Natural killer cell (primary cell): ENCODE measurements at regions not wholly inside any gene's neighbourhood (a gene's known extent, or its start where the extent isn't known, plus 50 kb on each side); places are given as distances from the start of the nearest gene placed in this dataset.
"Not testable (repeated sequence)": the region's sequence is repeated elsewhere in the genome, so short reads cannot be mapped to it uniquely, and the experiment has no call there.

Source experiments
- ATAC-seq, 3 donors: fragments of 150-1000 bp in 2 of 3; fragments of 200-7000 bp in 1 of 3; cut with Tn5 transposase; 1 replicate in 1 of 3; 2 replicates in 2 of 3; pipeline ENCODE4 v1.10.0; 2021; ENCODE audit warnings: mild to moderate bottlenecking in 2 of 3, moderate library complexity in 2 of 3
- DNase-seq, 2 donors: peaks; one replicate each; pipeline versions ENCODE4 v3.0.0 to v3.0.0-alpha.2; 2013 to 2021; ENCODE audit warnings: mixed read lengths in 1 of 2
- H3K27ac ChIP-seq: one replicate; pipeline ENCODE4 v1.5.1; 2013; ENCODE audit warnings: mild to moderate bottlenecking, low read length
- H3K27me3 ChIP-seq: one replicate; pipeline ENCODE4 v1.6.1; 2013; ENCODE audit warnings: low read length; ENCODE audit not compliant: control insufficient read depth, insufficient read depth
- H3K36me3 ChIP-seq: one replicate; pipeline ENCODE4 v1.6.1; 2013; ENCODE audit warnings: low read length; ENCODE audit not compliant: control insufficient read depth, insufficient read depth
- H3K4me1 ChIP-seq: one replicate; pipeline ENCODE4 v1.6.1; 2013; ENCODE audit warnings: low read length; ENCODE audit not compliant: control insufficient read depth, insufficient read depth
- H3K4me3 ChIP-seq: one replicate; pipeline ENCODE4 v1.5.1; 2013; ENCODE audit warnings: low read length
- H3K9me3 ChIP-seq: one replicate; pipeline ENCODE4 v1.6.1; 2013; ENCODE audit warnings: low read length; ENCODE audit not compliant: control insufficient read depth, insufficient read depth
- H3K27ac Mint-ChIP-seq, 2 donors: one replicate each; pipeline ENCODE4 v1.8.0; 2022; ENCODE audit warnings: mild to moderate bottlenecking in 2 of 2, mixed read lengths in 2 of 2, moderate library complexity in 1 of 2
- H3K27me3 Mint-ChIP-seq, 2 donors: one replicate each; pipeline ENCODE4 v1.8.0; 2022; ENCODE audit warnings: low read depth in 2 of 2, mixed read lengths in 2 of 2
- H3K36me3 Mint-ChIP-seq: one replicate; pipeline ENCODE4 v1.8.0; 2022; ENCODE audit warnings: mixed read lengths
- H3K4me1 Mint-ChIP-seq, 2 donors: one replicate each; pipeline ENCODE4 v1.8.0; 2022; ENCODE audit warnings: mixed read lengths in 2 of 2
- H3K4me3 Mint-ChIP-seq: one replicate; pipeline ENCODE4 v1.8.0; 2022; ENCODE audit warnings: mild to moderate bottlenecking, moderate library complexity, mixed read lengths
- H3K9me3 Mint-ChIP-seq, 2 donors: one replicate each; pipeline ENCODE4 v1.8.0; 2022; ENCODE audit warnings: mixed read lengths in 2 of 2
- WGBS: methylation state at CpG from one replicate; pipeline ENCODE4 v1.1.7; 2013; ENCODE audit warnings: missing lambda C conversion rate; ENCODE audit not compliant: insufficient coverage; 5-methylcytosine and 5-hydroxymethylcytosine counted together
- intact Hi-C: fragments of 100-400 bp; cut with micrococcal nuclease; formaldehyde crosslinking; loops from one replicate; pipeline ENCODE4 v1.14.2; 2022
- TF ChIP-seq, protein P1 (sequence below): fragments of 200-600 bp; IDR thresholded peaks from one replicate; pipeline ENCODE4 v1.8.0; 2022; ENCODE audit warnings: antibody characterized with exemption

DNA sequence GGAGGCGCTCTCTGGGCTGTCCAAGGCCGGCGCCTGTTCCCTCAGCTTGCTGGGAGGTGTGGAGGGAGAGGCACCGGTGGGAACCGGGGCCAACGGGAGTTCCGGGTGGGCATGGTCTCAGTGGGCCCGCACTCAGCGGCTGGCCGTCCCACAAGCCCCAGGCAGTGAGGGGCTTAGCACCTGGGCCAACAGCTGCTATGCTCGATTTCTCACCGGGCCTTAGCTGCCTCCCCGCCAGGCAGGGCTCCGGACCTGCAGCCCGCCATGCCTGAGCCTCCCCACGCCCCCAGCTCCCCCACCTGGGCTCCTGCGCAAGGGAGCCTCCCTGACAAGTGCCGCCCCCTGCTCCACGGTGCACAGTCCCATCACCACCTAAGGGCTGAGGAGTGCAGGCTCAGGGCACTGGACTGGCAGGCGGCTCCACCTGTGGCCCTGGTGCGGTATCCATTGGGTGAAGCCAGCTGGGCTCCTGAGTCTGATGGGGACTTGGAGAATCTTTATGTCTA lies 276.5 kb downstream of the SH2D4B start:
- Mint-ChIP-seq H3K4me3 (no peak overlapping the region), H3K9me3 (peaks cover 4 to 8% of the 10 kb centered on the region in 2 donors), H3K27me3 (peaks cover 0 to 3% of the 10 kb centered on the region in 2 donors), H3K36me3 (no peaks in the 10 kb centered on the region), H3K4me1 (no peaks in the 10 kb centered on the region), H3K27ac (no peak overlapping the region)
- ATAC-seq (no peak), DNase-seq (no peak)
- Histone ChIP-seq H3K4me1 (no peaks in the 10 kb centered on the region), H3K27me3 (no peaks in the 10 kb centered on the region), H3K9me3 (no peaks in the 10 kb centered on the region), H3K27ac (no peak overlapping the region), H3K36me3 (no peaks in the 10 kb centered on the region), H3K4me3 (no peak overlapping the region)
- TF ChIP-seq, protein P1, sequence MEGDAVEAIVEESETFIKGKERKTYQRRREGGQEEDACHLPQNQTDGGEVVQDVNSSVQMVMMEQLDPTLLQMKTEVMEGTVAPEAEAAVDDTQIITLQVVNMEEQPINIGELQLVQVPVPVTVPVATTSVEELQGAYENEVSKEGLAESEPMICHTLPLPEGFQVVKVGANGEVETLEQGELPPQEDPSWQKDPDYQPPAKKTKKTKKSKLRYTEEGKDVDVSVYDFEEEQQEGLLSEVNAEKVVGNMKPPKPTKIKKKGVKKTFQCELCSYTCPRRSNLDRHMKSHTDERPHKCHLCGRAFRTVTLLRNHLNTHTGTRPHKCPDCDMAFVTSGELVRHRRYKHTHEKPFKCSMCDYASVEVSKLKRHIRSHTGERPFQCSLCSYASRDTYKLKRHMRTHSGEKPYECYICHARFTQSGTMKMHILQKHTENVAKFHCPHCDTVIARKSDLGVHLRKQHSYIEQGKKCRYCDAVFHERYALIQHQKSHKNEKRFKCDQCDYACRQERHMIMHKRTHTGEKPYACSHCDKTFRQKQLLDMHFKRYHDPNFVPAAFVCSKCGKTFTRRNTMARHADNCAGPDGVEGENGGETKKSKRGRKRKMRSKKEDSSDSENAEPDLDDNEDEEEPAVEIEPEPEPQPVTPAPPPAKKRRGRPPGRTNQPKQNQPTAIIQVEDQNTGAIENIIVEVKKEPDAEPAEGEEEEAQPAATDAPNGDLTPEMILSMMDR = no peak
- intact Hi-C loops = no loop called here
- WGBS = 94% methylated on average over 21 of the region's 21 CpGs

DNA sequence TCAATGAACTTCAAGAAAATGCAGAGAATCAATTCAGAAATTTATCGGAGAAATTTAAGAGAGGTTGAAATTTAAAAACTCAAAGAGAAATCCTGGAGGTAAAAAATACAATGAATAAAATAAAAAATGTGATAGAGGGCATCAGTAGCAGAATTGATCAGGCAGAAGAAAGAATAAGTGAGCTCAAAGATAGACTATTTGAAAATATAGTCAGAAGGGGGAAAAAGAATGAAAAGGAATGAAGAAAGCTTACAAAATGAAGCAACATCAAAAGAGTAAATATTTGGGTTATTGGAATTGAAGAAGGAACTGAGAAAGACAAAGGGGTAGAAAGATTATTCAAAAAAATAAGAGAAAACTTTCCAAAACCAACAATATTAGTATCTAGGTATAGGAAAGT lies 291.4 kb downstream of the SH2D4B start:
- no peaks in the 10 kb centered on the region for H3K4me1 Mint-ChIP-seq
- no peak overlapping the region for H3K27ac ChIP-seq
- H3K4me1 ChIP-seq = no peaks in the 10 kb centered on the region
- ATAC-seq (no peak), DNase-seq (no peak)
- intact Hi-C loops = no loop called here
- WGBS = 96% methylated on average over 1 of the region's 1 CpG
- no peaks in the 10 kb centered on the region for H3K36me3 ChIP-seq
- H3K27ac Mint-ChIP-seq = no peak overlapping the region
- H3K9me3 ChIP-seq = peaks cover 11% of the 10 kb centered on the region
- H3K4me3 ChIP-seq = no peak overlapping the region
- no peak overlapping the region for H3K4me3 Mint-ChIP-seq
- no peaks in the 10 kb centered on the region for H3K27me3 ChIP-seq
- H3K36me3 Mint-ChIP-seq = peaks cover 11% of the 10 kb centered on the region
- H3K9me3 Mint-ChIP-seq = peaks cover 9 to 22% of the 10 kb centered on the region in 2 donors
- TF ChIP-seq, protein P1 = no peak
- no peaks in the 10 kb centered on the region for H3K27me3 Mint-ChIP-seq

DNA sequence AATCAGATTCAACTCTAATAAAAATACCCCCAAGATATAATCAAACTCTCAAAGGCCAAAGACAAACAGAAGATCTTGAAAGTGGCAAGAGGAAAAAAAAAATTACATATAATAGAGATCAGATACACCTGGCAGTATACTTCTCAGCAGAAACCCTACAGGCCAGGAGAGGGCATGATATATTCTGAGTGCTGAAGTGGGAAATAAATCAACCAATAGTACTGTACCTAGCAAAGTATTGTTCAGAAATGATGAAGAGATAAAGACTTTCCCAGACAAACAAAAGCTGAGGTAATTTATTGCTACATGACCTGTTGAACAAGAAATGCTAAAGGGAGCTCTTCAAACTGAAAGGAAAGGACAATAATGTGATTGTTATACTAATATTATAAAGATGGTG lies 291.9 kb downstream of the SH2D4B start:
- Mint-ChIP-seq H3K9me3 (peaks cover 9 to 22% of the 10 kb centered on the region in 2 donors), H3K27me3 (no peaks in the 10 kb centered on the region), H3K4me1 (no peaks in the 10 kb centered on the region), H3K27ac (no peak overlapping the region), H3K4me3 (no peak overlapping the region), H3K36me3 (peaks cover 11% of the 10 kb centered on the region)
- DNase-seq = no peak
- TF ChIP-seq, protein P1 = no peak
- H3K4me1 ChIP-seq = no peaks in the 10 kb centered on the region
- H3K4me3 ChIP-seq = no peak overlapping the region
- peaks cover 11% of the 10 kb centered on the region for H3K9me3 ChIP-seq
- intact Hi-C loops = no loop called here
- no peak overlapping the region for H3K27ac ChIP-seq
- no peaks in the 10 kb centered on the region for H3K27me3 ChIP-seq
- H3K36me3 ChIP-seq = no peaks in the 10 kb centered on the region
- ATAC-seq = no peak

DNA sequence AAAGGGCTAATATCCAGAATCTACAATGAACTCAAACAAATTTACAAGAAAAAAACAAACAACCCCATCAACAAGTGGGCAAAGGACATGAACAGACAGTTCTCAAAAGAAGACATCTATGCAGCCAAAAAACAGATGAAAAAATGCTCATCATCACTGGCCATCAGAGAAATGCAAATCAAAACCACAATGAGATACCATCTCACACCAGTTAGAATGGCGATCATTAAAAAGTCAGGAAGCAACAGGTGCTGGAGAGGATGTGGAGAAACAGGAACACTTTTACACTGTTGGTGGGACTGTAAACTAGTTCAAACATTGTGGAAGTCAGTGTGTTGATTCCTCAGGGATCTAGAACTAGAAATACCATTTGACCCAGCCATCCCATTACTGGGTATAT lies 295.0 kb downstream of the SH2D4B start:
- ATAC-seq, H3K27ac ChIP-seq, H3K36me3 ChIP-seq, H3K9me3 ChIP-seq, H3K27me3 Mint-ChIP-seq, DNase-seq, intact Hi-C loops, H3K4me3 ChIP-seq, H3K4me1 Mint-ChIP-seq, H3K4me3 Mint-ChIP-seq, H3K27me3 ChIP-seq, H3K27ac Mint-ChIP-seq, H3K4me1 ChIP-seq: not testable (repeated sequence)
- no CpG with 5 or more reads among the region's 1 CpG for WGBS
- Mint-ChIP-seq H3K36me3 (peaks cover 11% of the 10 kb centered on the region), H3K9me3 (peaks cover 9 to 22% of the 10 kb centered on the region in 2 donors)
